ENCODE measurements at regions not wholly inside any gene's neighbourhood (a gene's known extent, or its start where the extent isn't known, plus 50 kb on each side); places are given as distances from the start of the nearest gene placed in this dataset.

DNA sequence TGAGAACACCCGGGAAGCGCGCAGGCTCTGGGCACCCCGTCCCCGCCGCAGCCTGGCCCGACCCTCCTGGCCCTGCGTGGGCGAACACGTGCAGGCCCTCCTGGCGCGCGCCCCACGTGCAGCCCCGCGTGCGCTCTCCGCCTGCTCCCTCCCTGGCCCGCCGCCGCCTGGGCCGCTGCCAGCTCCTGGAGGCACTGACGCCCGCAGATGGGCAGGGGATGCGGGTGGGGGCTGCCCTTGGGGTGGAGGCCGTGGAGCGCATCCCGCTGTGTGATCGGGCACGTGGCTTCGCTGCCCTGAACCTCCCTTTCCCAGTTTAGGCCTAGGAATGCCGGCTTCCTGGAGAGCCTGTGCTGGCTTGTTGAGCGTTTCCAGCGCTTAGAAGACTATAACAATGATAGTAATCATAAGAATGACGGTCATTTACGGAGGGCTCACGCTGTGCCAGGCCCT is 104.6 kb upstream of the SLC6A6 start:
- TF ChIP-seq POLR2AphosphoS5 (IDR thresholded peaks at IDR 0.05; ENCODE audit: low read depth, low read length) (no peak), TEAD4 (IDR thresholded peaks at IDR 0.05; ENCODE audit: low read depth, low read length) (0 out of 2 replicates have a peak, but pooled peaks have one; percentile 41), JUND (IDR thresholded peaks at IDR 0.05; ENCODE audit: low read length) (no peak), SP4 (IDR thresholded peaks at IDR 0.05; ENCODE audit: low read length) (no peak)
- TF ChIP-seq, protein P1, sequence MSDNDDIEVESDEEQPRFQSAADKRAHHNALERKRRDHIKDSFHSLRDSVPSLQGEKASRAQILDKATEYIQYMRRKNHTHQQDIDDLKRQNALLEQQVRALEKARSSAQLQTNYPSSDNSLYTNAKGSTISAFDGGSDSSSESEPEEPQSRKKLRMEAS (IDR thresholded peaks at IDR 0.05), result peak; percentile 94
- TF ChIP-seq, protein P2, sequence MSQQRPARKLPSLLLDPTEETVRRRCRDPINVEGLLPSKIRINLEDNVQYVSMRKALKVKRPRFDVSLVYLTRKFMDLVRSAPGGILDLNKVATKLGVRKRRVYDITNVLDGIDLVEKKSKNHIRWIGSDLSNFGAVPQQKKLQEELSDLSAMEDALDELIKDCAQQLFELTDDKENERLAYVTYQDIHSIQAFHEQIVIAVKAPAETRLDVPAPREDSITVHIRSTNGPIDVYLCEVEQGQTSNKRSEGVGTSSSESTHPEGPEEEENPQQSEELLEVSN (IDR thresholded peaks at IDR 0.05), result peak; percentile 85

More for the DNA sequence above, 104.6 kb upstream of the SLC6A6 start:
- peak overlapping the region; percentile 33 for H3K4ac ChIP-seq (replicated peaks; ENCODE audit: insufficient read length, low read depth, low read length)
- H2BK120ac ChIP-seq (replicated peaks; ENCODE audit: low read depth, low read length), result no peak overlapping the region
- peak overlapping the region; percentile 5 for H2BK12ac ChIP-seq (ENCODE audit: low read depth, low read length)
- H3K23ac ChIP-seq (ENCODE audit: insufficient read length), result no peak overlapping the region
- peaks cover 0 to 2% (median under 1%) of the 10 kb centered on the region in 4 experiments; a peak in 2 of 7 replicates for H3K27me3 ChIP-seq (replicated peaks in 1 of 4; ENCODE audit: control insufficient read depth in 3 of 4, extremely low read depth in 1 of 4, insufficient read depth in 3 of 4, low read length in 3 of 4)
- no peaks in the 10 kb centered on the region for H3K79me1 ChIP-seq (ENCODE audit: low read depth, low read length)
- ChIA-PET POLR2A (ENCODE audit: partially characterized antibody) (no interaction called here), CTCF (ENCODE audit: partially characterized antibody) (interaction anchor here (2.2 kb wide), 1 partner anchor 21 kb away, joined by 14 read pairs; no protein-coding TSS in a partner anchor)
- 64% methylated on average over 19 of the region's 37 CpGs; no CpG with 5 or more reads in 1 of the 2 experiments for WGBS, 2 experiments (ENCODE audit: extremely low coverage in 1 of 2, insufficient coverage in 1 of 2, insufficient read length in 1 of 2, insufficient replicate concordance in 2 of 2, low coverage in 1 of 2, low lambda C conversion rate in 2 of 2, missing lambda C conversion rate in 1 of 2)
- peak overlapping the region; percentile 36; the same call in 1 of the 2 replicates for H4K8ac ChIP-seq (ENCODE audit: extremely low read depth, insufficient read depth, low read length)
- H3K4me1 ChIP-seq (replicated peaks in 1 of 4; ENCODE audit: control insufficient read depth in 3 of 4, insufficient read depth in 4 of 4, low read length in 3 of 4), result peaks cover 0 to 4% (median 0%) of the 10 kb centered on the region in 4 experiments; a peak in 1 of 7 replicates
- no peaks in the 10 kb centered on the region for H3K79me2 ChIP-seq (ENCODE audit: control insufficient read depth in 1 of 2, insufficient read depth in 2 of 2, low read length in 2 of 2)
- H3K4me3 ChIP-seq (ENCODE audit: extremely low read depth in 1 of 4, insufficient read depth in 2 of 4, low read depth in 3 of 4, low read length in 4 of 4), result peak overlapping the region in 1 of 4 experiments; percentile 31; a peak in 1 of 8 replicates
- H3K36me3 ChIP-seq (ENCODE audit: control insufficient read depth in 2 of 4, insufficient read depth in 4 of 4, low read length in 3 of 4), result no peaks in the 10 kb centered on the region
- peak overlapping the region; percentile 75; the same call in 1 of the 2 replicates for H3K18ac ChIP-seq (ENCODE audit: extremely low read depth, low read length)
- H2BK15ac ChIP-seq (ENCODE audit: low read length), result no peak overlapping the region
- H3K27ac ChIP-seq (ENCODE audit: low read depth, low read length), result no peak overlapping the region
- no peak overlapping the region for H3K14ac ChIP-seq (ENCODE audit: insufficient read length)
- no peaks in the 10 kb centered on the region for H4K20me1 ChIP-seq (replicated peaks in 1 of 2; ENCODE audit: control insufficient read depth in 1 of 2, insufficient read depth in 2 of 2, low read length in 2 of 2)
- H2BK5ac ChIP-seq (ENCODE audit: low read depth, low read length), result peak overlapping the region; percentile 19; the same call in 1 of the 2 replicates
- FAIRE-seq, result no peak
- DNase-seq (ENCODE audit: low read depth in 1 of 2, low spot score in 2 of 2), result peak in 1 of 2 experiments; percentile 67
- H3K9me3 ChIP-seq (ENCODE audit: insufficient read depth in 2 of 2, low read depth in 1 of 2, low read length in 1 of 2), result no peaks in the 10 kb centered on the region
- no peaks in the 10 kb centered on the region; the same call in 1 of the 2 replicates for H3K23me2 ChIP-seq (ENCODE audit: low read depth, low read length)
- no peak overlapping the region for H3K56ac ChIP-seq (replicated peaks; ENCODE audit: insufficient read length, low read depth, low read length)
- peak overlapping the region; percentile 16 to 17; a peak in 3 of 4 replicates for H3K4me2 ChIP-seq (ENCODE audit: insufficient read depth in 1 of 2, low read depth in 2 of 2, low read length in 2 of 2)
- no peak overlapping the region for H2AK5ac ChIP-seq (ENCODE audit: low read depth, low read length)
- H4K5ac ChIP-seq (ENCODE audit: insufficient read length, low read depth, low read length), result no peak overlapping the region
- H2AFZ ChIP-seq (ENCODE audit: low read length), result no peak overlapping the region
- H3K9ac ChIP-seq (replicated peaks in 1 of 4; ENCODE audit: extremely low read depth in 1 of 4, low read depth in 3 of 4, low read length in 3 of 4), result peak overlapping the region in 1 of 4 experiments; percentile 8; a peak in 1 of 7 replicates
- peak overlapping the region; percentile 87 for H4K91ac ChIP-seq (replicated peaks; ENCODE audit: insufficient read length, low read length)
- peak overlapping the region; percentile 2; the same call in 1 of the 2 replicates for H2BK20ac ChIP-seq (ENCODE audit: low read length)

Data from H1 (cell line).